Hematopoietic multipotent progenitor cell treated with erythropoietin and hydrocortisone succinate and interleukin-3 and kit ligand, for 15 days (in vitro differentiated cells): ENCODE measurements at regions not wholly inside any gene's neighbourhood (a gene's known extent, or its start where the extent isn't known, plus 50 kb on each side); places are given as distances from the start of the nearest gene placed in this dataset.

ENCODE experiments used
- DNase-seq: peaks from one replicate; pipeline ENCODE4 v3.0.0-alpha.2; 2015; ENCODE audit warnings: low spot score

GRCh38 chr2:173590276-173590861 lies 235.7 kb downstream of the CDCA7 start:
- DNase-seq: no peak

DNA sequence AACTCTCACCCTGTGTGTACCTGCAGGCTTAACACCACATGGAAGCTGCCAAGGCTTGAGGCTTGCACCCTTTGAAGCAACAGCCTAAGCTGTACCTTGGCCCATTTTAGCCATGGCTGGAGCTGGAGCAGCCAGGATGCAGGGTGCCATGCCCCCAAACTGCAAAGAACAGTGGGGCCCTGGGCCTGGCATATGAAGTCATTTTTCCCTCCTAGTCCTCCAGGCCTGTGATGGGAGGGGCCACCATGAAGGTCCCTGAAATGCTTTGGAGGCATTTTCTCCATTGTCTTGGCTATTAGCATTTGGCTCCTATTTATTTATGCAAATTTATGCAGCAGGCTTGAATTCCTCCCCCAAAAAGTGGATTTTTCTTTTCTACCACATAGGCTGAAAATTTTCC lies 238.4 kb downstream of the CDCA7 start:
- no peak for DNase-seq

- no peak for DNase-seq
Observed at GRCh38 chr2:173596244-173596643, 241.6 kb downstream of the CDCA7 start.

DNA sequence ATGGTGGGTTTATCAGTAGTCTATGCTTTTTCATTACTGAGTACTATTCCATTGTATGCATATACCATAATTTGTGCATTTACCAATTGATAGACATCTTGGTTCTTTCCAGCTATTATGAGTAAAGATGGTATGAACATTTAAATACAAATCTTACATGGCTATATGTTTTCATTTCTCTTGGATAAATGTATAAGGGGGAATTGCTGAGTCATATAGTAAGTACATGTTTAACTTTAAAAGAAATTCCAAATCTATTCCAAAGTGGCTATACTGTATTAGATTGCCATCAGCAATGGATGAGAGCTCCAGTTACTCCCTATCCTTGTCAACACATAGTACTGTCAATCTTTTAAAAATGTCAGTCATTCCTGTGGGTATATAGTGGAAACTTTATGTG lies 243.9 kb downstream of the CDCA7 start:
- no peak for DNase-seq

- DNase-seq: no peak
Observed at GRCh38 chr2:173599821-173600359, 245.2 kb downstream of the CDCA7 start.

- DNase-seq: no peak
Observed at GRCh38 chr2:173602153-173602795, 247.6 kb downstream of the CDCA7 start.

GRCh38 chr2:173605994-173606393 lies 251.3 kb downstream of the CDCA7 start:
- no peak for DNase-seq

DNA sequence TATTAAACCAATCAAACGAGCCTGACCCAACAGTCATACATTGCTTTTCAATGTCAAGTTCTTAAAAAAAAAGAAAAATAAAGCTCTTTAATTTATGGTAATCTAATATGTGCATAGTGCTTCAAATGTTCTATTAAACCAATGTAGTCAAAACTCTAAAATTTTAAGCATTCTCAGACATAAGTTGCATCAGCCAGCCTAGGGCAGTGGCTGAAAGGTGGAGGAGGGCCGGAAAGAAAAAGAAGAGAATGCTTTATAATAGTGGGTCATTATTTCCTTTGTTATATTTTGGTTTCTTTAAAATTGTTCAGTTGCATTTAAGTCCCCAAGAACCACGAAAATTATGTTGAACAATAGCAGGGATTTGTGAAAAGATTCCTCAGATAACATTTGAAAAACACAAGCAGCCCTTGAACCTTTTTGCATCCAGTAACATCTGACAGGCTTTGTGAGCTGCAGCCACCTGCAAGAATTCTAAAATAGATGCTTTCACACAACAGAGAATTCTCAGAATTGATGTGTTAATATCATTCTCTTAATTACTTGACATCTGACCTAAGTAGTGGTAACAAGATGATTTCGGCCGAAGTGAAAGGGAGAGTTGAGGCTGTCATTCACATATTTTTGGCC lies 252.1 kb downstream of the CDCA7 start:
- DNase-seq: no peak

DNA sequence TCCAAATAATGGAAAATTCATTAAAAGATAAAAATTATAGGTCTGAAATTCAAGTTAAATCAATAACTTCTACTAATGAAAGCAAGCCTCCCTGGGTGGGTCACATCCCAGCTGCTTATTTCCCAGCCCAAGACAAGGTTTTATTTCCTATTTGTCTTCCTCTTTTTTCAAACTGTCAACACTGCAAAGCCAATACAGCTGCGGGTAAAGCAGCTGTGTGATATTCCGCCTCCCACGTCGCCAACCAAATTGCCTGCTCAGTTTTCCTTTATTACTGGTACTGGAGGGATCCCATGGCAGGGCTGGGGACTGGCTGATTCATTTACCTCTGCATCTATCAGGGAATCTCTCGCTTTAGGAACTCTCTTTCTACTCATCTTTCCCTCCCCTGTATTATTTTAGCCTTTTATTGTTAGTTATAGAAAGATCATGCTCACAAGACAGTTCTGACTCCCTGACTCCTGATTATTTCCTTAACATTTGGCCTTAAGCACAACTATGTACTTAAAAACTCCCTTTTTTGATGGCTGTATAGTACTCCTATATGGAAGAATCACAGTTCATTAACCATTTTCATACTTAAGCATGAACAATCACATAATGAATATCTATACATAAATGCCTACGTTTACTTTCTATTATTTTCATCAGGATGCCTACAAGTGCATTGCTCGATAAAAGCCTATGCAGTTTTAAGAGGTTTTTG lies 253.1 kb downstream of the CDCA7 start:
- DNase-seq: no peak

DNA sequence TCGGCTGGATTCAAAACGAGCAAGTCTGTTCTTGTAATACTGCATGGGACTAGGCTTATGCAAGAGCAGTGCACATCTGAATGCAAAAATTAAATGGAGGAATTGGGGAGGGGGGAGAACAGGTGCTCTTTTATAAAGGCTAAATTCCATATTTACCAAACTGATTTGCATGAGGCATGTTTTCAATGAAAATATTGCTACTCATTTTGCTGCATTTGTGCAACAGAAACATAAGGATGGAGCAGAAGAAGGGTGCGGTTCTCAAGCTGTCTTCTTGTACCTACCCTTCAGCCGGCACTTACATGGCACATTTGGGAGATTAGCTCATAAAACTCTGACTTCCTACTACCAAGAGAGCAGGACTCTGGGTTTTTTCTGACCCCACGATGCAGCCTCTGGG lies 256.4 kb downstream of the CDCA7 start:
- no peak for DNase-seq

GRCh38 chr2:173612354-173612753 lies 257.7 kb downstream of the CDCA7 start:
- DNase-seq: no peak

DNA sequence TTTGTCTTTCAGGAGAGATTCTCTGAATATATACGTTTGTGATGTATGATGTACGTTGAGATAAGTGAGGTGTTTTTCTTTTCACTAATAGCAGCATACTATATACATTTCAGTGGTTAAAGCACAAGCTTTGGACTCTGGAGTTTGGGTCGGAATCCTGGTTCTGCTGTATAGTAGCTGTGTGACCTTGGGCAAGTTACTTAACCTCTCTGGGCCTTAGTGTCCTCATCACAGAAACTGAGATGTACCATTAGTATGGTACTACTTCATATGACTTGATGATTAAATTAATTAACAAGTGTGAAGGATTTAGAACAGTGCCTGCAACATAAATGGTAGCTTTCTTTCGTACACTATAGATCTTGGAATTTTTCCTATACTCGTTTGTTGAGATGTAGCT lies 258.7 kb downstream of the CDCA7 start:
- no peak for DNase-seq

GRCh38 chr2:173614265-173614930 lies 259.7 kb downstream of the CDCA7 start:
- DNase-seq: no peak

GRCh38 chr2:173623438-173624319 lies 269.0 kb downstream of the CDCA7 start:
- no peak for DNase-seq

GRCh38 chr2:173625315-173625714 lies 270.6 kb downstream of the CDCA7 start:
- DNase-seq: no peak

- DNase-seq: no peak
Observed at GRCh38 chr2:173629076-173629475, 274.4 kb downstream of the CDCA7 start.

DNA sequence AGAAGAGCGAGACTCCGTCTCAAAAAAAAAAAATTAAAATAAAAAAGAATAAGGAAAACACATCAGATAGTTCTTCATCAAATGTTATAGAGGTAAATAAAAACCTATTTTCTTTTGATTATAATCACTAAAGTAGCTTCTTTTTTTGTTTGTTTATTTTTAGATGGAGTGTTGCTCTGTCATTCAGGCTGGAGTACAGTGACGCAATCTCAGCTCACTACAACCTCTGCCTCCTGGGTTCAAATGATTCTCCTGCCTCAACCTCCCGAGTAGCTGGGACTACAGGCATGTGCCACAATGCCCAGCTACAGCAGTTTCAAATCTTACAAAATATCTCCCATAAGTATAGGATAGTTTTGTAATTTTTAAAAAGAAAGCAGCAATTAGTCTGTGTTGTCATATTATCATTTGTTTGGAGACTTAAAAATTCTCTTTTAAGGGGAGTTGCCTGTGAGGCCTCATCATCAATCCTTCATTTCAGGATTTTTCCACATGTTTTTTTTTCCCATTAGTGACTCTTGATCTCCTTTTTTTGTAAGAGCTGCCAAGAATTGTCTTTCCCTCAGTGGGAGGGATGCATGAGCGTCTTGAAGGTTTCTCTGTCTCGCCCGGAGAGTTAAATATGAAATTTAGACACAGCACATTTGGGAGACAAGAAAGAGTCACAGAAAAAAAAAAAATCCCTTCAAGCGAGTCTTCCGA lies 275.9 kb downstream of the CDCA7 start:
- no peak for DNase-seq

- no peak for DNase-seq
Observed at GRCh38 chr2:173631127-173631460, 276.4 kb downstream of the CDCA7 start.

GRCh38 chr2:173644146-173644545 lies 289.5 kb downstream of the CDCA7 start:
- no peak for DNase-seq

DNA sequence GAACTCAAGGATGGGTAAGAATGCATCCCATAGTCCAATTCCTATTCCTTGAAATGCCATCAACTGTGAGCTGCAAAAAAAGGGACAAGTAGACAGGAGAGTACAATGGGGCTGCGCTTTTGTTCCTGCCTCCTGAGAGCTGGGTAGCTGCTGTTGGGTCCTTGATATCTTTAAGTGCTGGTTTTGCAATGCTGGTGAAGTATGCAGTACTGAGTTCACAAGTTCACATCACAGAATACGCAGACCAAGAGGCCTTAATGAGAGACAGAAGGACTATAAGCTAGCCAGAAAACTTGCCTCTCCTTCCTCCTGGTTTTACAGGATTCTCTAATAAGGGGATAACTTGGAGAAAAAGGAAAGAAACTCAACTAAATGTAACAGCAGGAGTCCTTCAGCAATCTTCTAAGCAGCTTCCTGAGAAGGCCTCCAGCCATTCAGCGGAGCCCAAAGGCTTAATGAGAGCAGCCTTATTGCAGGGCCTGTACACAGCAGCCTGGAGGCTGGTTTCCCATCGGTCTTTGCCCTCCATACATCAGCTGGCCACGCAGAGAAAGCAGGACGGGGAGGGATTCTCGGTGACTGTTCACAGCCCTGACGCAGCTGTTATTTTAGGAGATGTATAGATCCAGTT lies 293.1 kb downstream of the CDCA7 start:
- DNase-seq: no peak
